Activated T-cell treated with anti-CD3 and anti-CD28 coated beads, Interleukin-2, amount 50 U/mL, for 4 hours (primary cell): ENCODE measurements at regions not wholly inside any gene's neighbourhood (a gene's known extent, or its start where the extent isn't known, plus 50 kb on each side); places are given as distances from the start of the nearest gene placed in this dataset.

Experiments
- ATAC-seq, 2 donors: fragments of 200-7000 bp; cut with Tn5 transposase; one replicate each; pipeline ENCODE4 v1.10.0; 2021
- DNase-seq: peaks from one replicate; pipeline ENCODE4 v3.0.0-alpha.2; 2020
- H3K27me3 Mint-ChIP-seq: one replicate; pipeline ENCODE4 v1.8.0; 2021; ENCODE audit warnings: low read depth, mixed read lengths
- H3K36me3 Mint-ChIP-seq: one replicate; pipeline ENCODE4 v1.8.0; 2022; ENCODE audit warnings: mixed read lengths; ENCODE audit not compliant: insufficient read depth
- H3K4me1 Mint-ChIP-seq: one replicate; pipeline ENCODE4 v1.8.0; 2021; ENCODE audit warnings: low read depth, mixed read lengths
- H3K4me3 Mint-ChIP-seq: one replicate; pipeline ENCODE4 v1.8.0; 2021; ENCODE audit warnings: mild to moderate bottlenecking, moderate library complexity, mixed read lengths
- H3K9me3 Mint-ChIP-seq: one replicate; pipeline ENCODE4 v1.8.0; 2021; ENCODE audit warnings: mixed read lengths

GRCh38 chr2:8289111-8289510 lies 392.7 kb upstream of the ID2 start:
- Mint-ChIP-seq H3K4me3 (no peak overlapping the region), H3K36me3 (peaks cover 5% of the 10 kb centered on the region), H3K27me3 (no peaks in the 10 kb centered on the region), H3K9me3 (peaks cover 10% of the 10 kb centered on the region), H3K4me1 (peaks cover 13% of the 10 kb centered on the region)
- ATAC-seq (peak; percentile 82 to 91), DNase-seq (no peak)

GRCh38 chr2:8290771-8291352 lies 391.0 kb upstream of the ID2 start:
- Mint-ChIP-seq H3K4me3 (no peak overlapping the region), H3K36me3 (peaks cover 5% of the 10 kb centered on the region), H3K9me3 (peaks cover 10% of the 10 kb centered on the region), H3K4me1 (peaks cover 10% of the 10 kb centered on the region), H3K27me3 (no peaks in the 10 kb centered on the region)
- ATAC-seq (no peak), DNase-seq (no peak)

GRCh38 chr2:8296306-8296705 lies 385.6 kb upstream of the ID2 start:
- no peaks in the 10 kb centered on the region for H3K27me3 Mint-ChIP-seq
- H3K4me1 Mint-ChIP-seq, result peaks cover 36% of the 10 kb centered on the region
- peaks cover 5% of the 10 kb centered on the region for H3K36me3 Mint-ChIP-seq
- DNase-seq, result no peak
- peak; percentile 96 to 98 for ATAC-seq
- H3K4me3 Mint-ChIP-seq, result no peak overlapping the region
- no peaks in the 10 kb centered on the region for H3K9me3 Mint-ChIP-seq

- H3K4me1 Mint-ChIP-seq, result peaks cover 49% of the 10 kb centered on the region
- H3K9me3 Mint-ChIP-seq, result no peaks in the 10 kb centered on the region
- no peak overlapping the region for H3K4me3 Mint-ChIP-seq
- no peak for ATAC-seq
- H3K27me3 Mint-ChIP-seq, result no peaks in the 10 kb centered on the region
- DNase-seq, result no peak
- no peaks in the 10 kb centered on the region for H3K36me3 Mint-ChIP-seq
These were observed 384.3 kb upstream of the ID2 start for GRCh38 chr2:8297376-8298231.

- Mint-ChIP-seq H3K36me3 (no peaks in the 10 kb centered on the region), H3K9me3 (no peaks in the 10 kb centered on the region), H3K4me1 (peaks cover 61% of the 10 kb centered on the region), H3K4me3 (no peak overlapping the region), H3K27me3 (no peaks in the 10 kb centered on the region)
- DNase-seq (no peak), ATAC-seq (no peak)
These were observed 383.1 kb upstream of the ID2 start for GRCh38 chr2:8298783-8299182.

- Mint-ChIP-seq H3K9me3 (no peaks in the 10 kb centered on the region), H3K36me3 (no peaks in the 10 kb centered on the region), H3K27me3 (no peaks in the 10 kb centered on the region), H3K4me1 (peaks cover 75% of the 10 kb centered on the region), H3K4me3 (no peak overlapping the region)
- ATAC-seq (no peak), DNase-seq (no peak)
These were observed 381.6 kb upstream of the ID2 start for GRCh38 chr2:8300216-8300615.

GRCh38 chr2:8300905-8301304 lies 381.0 kb upstream of the ID2 start:
- ATAC-seq, result no peak
- Mint-ChIP-seq H3K27me3 (no peaks in the 10 kb centered on the region), H3K36me3 (no peaks in the 10 kb centered on the region), H3K4me3 (no peak overlapping the region), H3K9me3 (no peaks in the 10 kb centered on the region), H3K4me1 (peaks cover 77% of the 10 kb centered on the region)
- DNase-seq, result no peak

- ATAC-seq, result peak; percentile 51 to 68
- H3K36me3 Mint-ChIP-seq, result no peaks in the 10 kb centered on the region
- peak; percentile 46 for DNase-seq
- H3K4me3 Mint-ChIP-seq, result peak overlapping the region; percentile 17
- H3K9me3 Mint-ChIP-seq, result no peaks in the 10 kb centered on the region
- H3K4me1 Mint-ChIP-seq, result peaks cover 79% of the 10 kb centered on the region
- H3K27me3 Mint-ChIP-seq, result no peaks in the 10 kb centered on the region
These were observed 378.5 kb upstream of the ID2 start for GRCh38 chr2:8303322-8303832.

- Mint-ChIP-seq H3K9me3 (no peaks in the 10 kb centered on the region), H3K4me1 (peaks cover 85% of the 10 kb centered on the region), H3K36me3 (no peaks in the 10 kb centered on the region), H3K4me3 (no peak overlapping the region), H3K27me3 (no peaks in the 10 kb centered on the region)
- DNase-seq, result no peak
- ATAC-seq, result no peak
These were observed 376.8 kb upstream of the ID2 start for GRCh38 chr2:8304821-8305766.

- no peaks in the 10 kb centered on the region for H3K27me3 Mint-ChIP-seq
- DNase-seq, result no peak
- H3K4me1 Mint-ChIP-seq, result peaks cover 84% of the 10 kb centered on the region
- H3K4me3 Mint-ChIP-seq, result no peak overlapping the region
- no peaks in the 10 kb centered on the region for H3K9me3 Mint-ChIP-seq
- no peaks in the 10 kb centered on the region for H3K36me3 Mint-ChIP-seq
- peak; percentile 16 to 31 for ATAC-seq
These were observed 375.1 kb upstream of the ID2 start for GRCh38 chr2:8306530-8307351.

GRCh38 chr2:8307606-8308180 lies 374.2 kb upstream of the ID2 start:
- ATAC-seq (no peak), DNase-seq (no peak)
- Mint-ChIP-seq H3K4me3 (no peak overlapping the region), H3K4me1 (peaks cover 84% of the 10 kb centered on the region), H3K27me3 (no peaks in the 10 kb centered on the region), H3K36me3 (no peaks in the 10 kb centered on the region), H3K9me3 (no peaks in the 10 kb centered on the region)

GRCh38 chr2:8309131-8309530 lies 372.7 kb upstream of the ID2 start:
- Mint-ChIP-seq H3K27me3 (no peaks in the 10 kb centered on the region), H3K36me3 (no peaks in the 10 kb centered on the region), H3K4me3 (no peak overlapping the region), H3K9me3 (no peaks in the 10 kb centered on the region), H3K4me1 (peaks cover 84% of the 10 kb centered on the region)
- no peak for ATAC-seq
- no peak for DNase-seq
